K562 (cell line): ENCODE measurements at regions not wholly inside any gene's neighbourhood (a gene's known extent, or its start where the extent isn't known, plus 50 kb on each side); places are given as distances from the start of the nearest gene placed in this dataset.

Experiments used
- ATAC-seq: fragments of 200-7000 bp; cut with Tn5 transposase; 3 replicates; pipeline ENCODE4 v1.9.1; 2020; ENCODE audit warnings: moderate library complexity
- BruUV-seq: library from RNA; stranded (reverse); fragments of 400-500 nt; replicated peaks from 2 replicates; lab custom pipeline; 2021; lab: Mats Ljungman, UMichigan
- CTCF ChIA-PET: fragments of 300-600 bp; formaldehyde crosslinking; extraction: SDS; loops from one replicate; lab custom pipeline; 2021; ENCODE audit warnings: low intra/inter-chr PET ratio; lab: Yijun Ruan, JAX
- POLR2A ChIA-PET: fragments of 300-600, 350-650 bp; sonication (Branson Sonifier 250); formaldehyde crosslinking; extraction: SDS; loops from one replicate; lab custom pipeline; 2021; ENCODE audit warnings: antibody characterized with exemption, inconsistent platforms; lab: Yijun Ruan, JAX
- DNase-seq, 4 experiments: peaks; one replicate each; pipeline versions ENCODE4 v3.0.0 to v3.0.0-alpha.2; 2011 to 2018; ENCODE audit warnings: low spot score in 3 of 4, mixed read lengths in 3 of 4; ENCODE audit errors: extremely low read depth in 1 of 4
- FAIRE-seq: peaks from 2 replicates; lab custom pipeline; 2011; peaks lifted over from hg19 to GRCh38; lab: Jason Lieb, UNC
- H2AFZ ChIP-seq: 2 replicates; pipeline ENCODE4 v1.6.0; 2011; ENCODE audit warnings: low read depth, low read length, control low read depth, inconsistent platforms
- H3K27ac ChIP-seq: fragments of 200-600 bp; 3 replicates; pipeline ENCODE4 v1.8.0; 2011; ENCODE audit warnings: low read depth, mild to moderate bottlenecking, control low read depth, inconsistent platforms, low read length, moderate library complexity, mixed read lengths; ENCODE audit errors: extremely low read depth
- H3K27me3 ChIP-seq, 2 experiments: fragments of 300-600 bp in 1 of 2; 2 replicates in 1 of 2; 3 replicates in 1 of 2; pipeline versions ENCODE4 v1.6.0 to v1.8.0; 2011; ENCODE audit warnings: inconsistent platforms in 2 of 2, low read length in 2 of 2, mild to moderate bottlenecking in 1 of 2, mixed read lengths in 1 of 2, moderate library complexity in 1 of 2; ENCODE audit not compliant: control insufficient read depth in 2 of 2, insufficient read depth in 2 of 2
- H3K36me3 ChIP-seq: fragments of 300-600 bp; 3 replicates; pipeline ENCODE4 v1.8.0; 2011; ENCODE audit warnings: mild to moderate bottlenecking, low read length, inconsistent platforms; ENCODE audit not compliant: control insufficient read depth, insufficient read depth
- H3K4me1 ChIP-seq, 2 experiments: fragments of 200-600 bp in 1 of 2; replicated peaks in 1 of 2; 2 replicates in 1 of 2; 3 replicates in 1 of 2; pipeline versions ENCODE4 v1.5.1 to v1.8.0; 2011; ENCODE audit warnings: inconsistent platforms in 2 of 2, low read length in 2 of 2, mild to moderate bottlenecking in 1 of 2, mixed read lengths in 1 of 2, moderate library complexity in 1 of 2; ENCODE audit not compliant: control insufficient read depth in 2 of 2, insufficient read depth in 2 of 2
- H3K4me2 ChIP-seq: 2 replicates; pipeline ENCODE4 v1.6.1; 2011; ENCODE audit warnings: low read length, control low read depth, inconsistent platforms, mixed read lengths; ENCODE audit not compliant: insufficient read depth
- H3K4me3 ChIP-seq: fragments of 200-600 bp; sonication (generic), shearing (Covaris generic); 2 replicates; pipeline ENCODE4 v1.5.1; 2016; ENCODE audit warnings: control low read depth, inconsistent platforms
- H3K79me2 ChIP-seq: fragments of 200-600 bp; 3 replicates; pipeline ENCODE4 v1.8.0; 2011; ENCODE audit warnings: low read length, inconsistent platforms; ENCODE audit not compliant: control insufficient read depth, insufficient read depth
- H3K9ac ChIP-seq, 2 experiments: 2 replicates each; pipeline versions ENCODE4 v1.6.0 to v1.6.1; 2011; ENCODE audit warnings: low read depth in 2 of 2, low read length in 2 of 2, control low read depth in 1 of 2, inconsistent platforms in 1 of 2, mild to moderate bottlenecking in 1 of 2, mixed read lengths in 1 of 2; ENCODE audit not compliant: insufficient read depth in 1 of 2
- H3K9me1 ChIP-seq: one replicate; pipeline ENCODE4 v1.6.0; 2011; ENCODE audit warnings: inconsistent platforms, mild to moderate bottlenecking, low read length, moderate library complexity; ENCODE audit not compliant: control insufficient read depth, insufficient read depth
- H3K9me3 ChIP-seq: replicated peaks from 2 replicates; pipeline ENCODE4 v1.5.1; 2011; ENCODE audit warnings: low read depth, low read length, inconsistent platforms; ENCODE audit not compliant: control insufficient read depth, insufficient read depth
- H4K20me1 ChIP-seq: replicated peaks from 2 replicates; pipeline ENCODE4 v1.6.1; 2011; ENCODE audit warnings: low read length, inconsistent platforms, mixed read lengths; ENCODE audit not compliant: control insufficient read depth, insufficient read depth
- FIP1L1 ChIP-seq: fragments of 200-400 bp; formaldehyde crosslinking; IDR thresholded peaks from 2 replicates; pipeline ENCODE4 v1.6.1; 2018; ENCODE audit warnings: mild to moderate bottlenecking, low read depth, low read length; ENCODE audit not compliant: poor library complexity, severe bottlenecking
- RAD21 ChIP-seq, 2 experiments: fragments of 250-450 bp in 1 of 2; fragments of 450-650 bp in 1 of 2; sonication (Bioruptor Pico) in 1 of 2; formaldehyde crosslinking in 1 of 2; IDR thresholded peaks in 1 of 2; conservative IDR thresholded peaks in 1 of 2; 2 replicates each; pipeline versions ENCODE4 v1.4.0 to v1.8.0; 2020 to 2022; ENCODE audit warnings: mild to moderate bottlenecking in 2 of 2, moderate library complexity in 1 of 2
- RBFOX2 ChIP-seq: fragments of 200-400 bp; formaldehyde crosslinking; IDR thresholded peaks from 2 replicates; pipeline ENCODE4 v1.6.1; 2017; ENCODE audit warnings: low read depth, mild to moderate bottlenecking, low read length, moderate library complexity
- XRCC4 ChIP-seq: IDR thresholded peaks from one replicate; pipeline ENCODE4 v1.6.1; 2011; ENCODE audit not compliant: insufficient read depth, insufficient read length; ENCODE audit errors: extremely low read depth
- ZNF311 ChIP-seq: fragments of 250-450 bp; sonication (Bioruptor Pico); IDR thresholded peaks from 2 replicates; pipeline ENCODE4 v1.4.0; 2020; ENCODE audit warnings: mild to moderate bottlenecking, moderate library complexity
- WGBS: fragments of 100-300 bp; shearing (Covaris generic); methylation state at CpG from one replicate; pipeline ENCODE4 v1.1.6; 2016; ENCODE audit warnings: low coverage, mixed read lengths; ENCODE audit not compliant: insufficient coverage; ENCODE audit errors: missing lambda C conversion rate; 5-methylcytosine and 5-hydroxymethylcytosine counted together
- in situ Hi-C: fragments of 300-500 bp; cut with MboI; formaldehyde crosslinking; loops from 4 replicates; pipeline ENCODE4 v1.15.0; 2018; ENCODE audit warnings: inconsistent platforms, mixed read lengths
- intact Hi-C: fragments of 100-400 bp; cut with micrococcal nuclease; formaldehyde crosslinking; loops from 2 replicates; pipeline ENCODE4 v1.14.2; 2022
- TF ChIP-seq, protein P1 (sequence below), 3 experiments: fragments of 200-800 bp in 1 of 3; fragments of 250-450 bp in 1 of 3; fragments of 450-650 bp in 1 of 3; sonication (Bioruptor Pico) in 1 of 3; sonication (Bioruptor generic) in 1 of 3; formaldehyde crosslinking in 1 of 3; IDR thresholded peaks; 2 replicates each; pipeline versions ENCODE4 v1.6.1 to v1.8.0; 2016 to 2022; ENCODE audit warnings: mild to moderate bottlenecking in 2 of 3, missing genetic modification characterization in 2 of 3, missing compliant biosample characterization in 1 of 3, moderate library complexity in 1 of 3
- TF ChIP-seq, protein P2 (sequence below): fragments of 450-650 bp; formaldehyde crosslinking; IDR thresholded peaks from 2 replicates; pipeline ENCODE4 v1.4.0; 2020; ENCODE audit warnings: mild to moderate bottlenecking, moderate library complexity

DNA sequence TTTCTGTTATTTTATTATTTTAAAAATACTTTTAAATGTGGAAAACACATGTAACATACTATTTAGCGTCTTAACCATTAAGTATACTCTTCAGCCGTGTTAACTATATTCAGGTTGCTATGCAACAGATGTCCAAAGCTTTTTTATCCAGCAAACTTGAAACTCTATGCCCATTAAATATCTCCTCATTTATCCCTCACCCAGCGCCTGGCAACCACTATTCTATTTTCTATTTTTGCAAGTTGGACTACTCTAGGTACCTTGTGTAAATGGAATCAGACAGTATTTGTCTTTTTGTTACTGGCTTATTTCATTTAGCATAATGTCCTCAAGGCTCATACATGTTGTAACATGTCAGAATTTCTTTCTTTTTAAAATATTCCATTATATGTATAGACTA lies 174.6 kb downstream of the PCDH10 start:
- Histone ChIP-seq H3K4me3 (no peak overlapping the region), H3K9me1 (no peaks in the 10 kb centered on the region), H3K27ac (no peak overlapping the region), H2AFZ (no peak overlapping the region), H4K20me1 (no peaks in the 10 kb centered on the region), H3K4me1 (no peaks in the 10 kb centered on the region), H3K9ac (no peak overlapping the region), H3K27me3 (no peaks in the 10 kb centered on the region), H3K79me2 (no peaks in the 10 kb centered on the region), H3K4me2 (no peak overlapping the region), H3K9me3 (no peaks in the 10 kb centered on the region), H3K36me3 (no peaks in the 10 kb centered on the region; the same call in 2 of the 3 replicates)
- ATAC-seq = no peak
- BruUV-seq = no TSS peak
- FAIRE-seq = no peak
- WGBS = 7% methylated on average over 3 of the region's 3 CpGs
- DNase-seq = no peak
- TF ChIP-seq ZNF311 (CRISPR knock-in tag) (no peak), XRCC4 (no peak), RAD21 (CRISPR knock-in tag; conservative IDR thresholded peaks at IDR 0.05 in 1 of 2, IDR thresholded peaks at IDR 0.05 in 1 of 2) (no peak), RBFOX2 (no peak), FIP1L1 (no peak)
- TF ChIP-seq, protein P1, sequence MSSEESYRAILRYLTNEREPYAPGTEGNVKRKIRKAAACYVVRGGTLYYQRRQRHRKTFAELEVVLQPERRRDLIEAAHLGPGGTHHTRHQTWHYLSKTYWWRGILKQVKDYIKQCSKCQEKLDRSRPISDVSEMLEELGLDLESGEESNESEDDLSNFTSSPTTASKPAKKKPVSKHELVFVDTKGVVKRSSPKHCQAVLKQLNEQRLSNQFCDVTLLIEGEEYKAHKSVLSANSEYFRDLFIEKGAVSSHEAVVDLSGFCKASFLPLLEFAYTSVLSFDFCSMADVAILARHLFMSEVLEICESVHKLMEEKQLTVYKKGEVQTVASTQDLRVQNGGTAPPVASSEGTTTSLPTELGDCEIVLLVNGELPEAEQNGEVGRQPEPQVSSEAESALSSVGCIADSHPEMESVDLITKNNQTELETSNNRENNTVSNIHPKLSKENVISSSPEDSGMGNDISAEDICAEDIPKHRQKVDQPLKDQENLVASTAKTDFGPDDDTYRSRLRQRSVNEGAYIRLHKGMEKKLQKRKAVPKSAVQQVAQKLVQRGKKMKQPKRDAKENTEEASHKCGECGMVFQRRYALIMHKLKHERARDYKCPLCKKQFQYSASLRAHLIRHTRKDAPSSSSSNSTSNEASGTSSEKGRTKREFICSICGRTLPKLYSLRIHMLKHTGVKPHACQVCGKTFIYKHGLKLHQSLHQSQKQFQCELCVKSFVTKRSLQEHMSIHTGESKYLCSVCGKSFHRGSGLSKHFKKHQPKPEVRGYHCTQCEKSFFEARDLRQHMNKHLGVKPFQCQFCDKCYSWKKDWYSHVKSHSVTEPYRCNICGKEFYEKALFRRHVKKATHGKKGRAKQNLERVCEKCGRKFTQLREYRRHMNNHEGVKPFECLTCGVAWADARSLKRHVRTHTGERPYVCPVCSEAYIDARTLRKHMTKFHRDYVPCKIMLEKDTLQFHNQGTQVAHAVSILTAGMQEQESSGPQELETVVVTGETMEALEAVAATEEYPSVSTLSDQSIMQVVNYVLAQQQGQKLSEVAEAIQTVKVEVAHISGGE (CRISPR knock-in tag; IDR thresholded peaks at IDR 0.05) = no peak
- TF ChIP-seq, protein P2, sequence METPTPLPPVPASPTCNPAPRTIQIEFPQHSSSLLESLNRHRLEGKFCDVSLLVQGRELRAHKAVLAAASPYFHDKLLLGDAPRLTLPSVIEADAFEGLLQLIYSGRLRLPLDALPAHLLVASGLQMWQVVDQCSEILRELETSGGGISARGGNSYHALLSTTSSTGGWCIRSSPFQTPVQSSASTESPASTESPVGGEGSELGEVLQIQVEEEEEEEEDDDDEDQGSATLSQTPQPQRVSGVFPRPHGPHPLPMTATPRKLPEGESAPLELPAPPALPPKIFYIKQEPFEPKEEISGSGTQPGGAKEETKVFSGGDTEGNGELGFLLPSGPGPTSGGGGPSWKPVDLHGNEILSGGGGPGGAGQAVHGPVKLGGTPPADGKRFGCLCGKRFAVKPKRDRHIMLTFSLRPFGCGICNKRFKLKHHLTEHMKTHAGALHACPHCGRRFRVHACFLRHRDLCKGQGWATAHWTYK (CRISPR knock-in tag) = no peak
- ChIA-PET POLR2A (no interaction called here), CTCF (no interaction called here)
- in situ Hi-C loops = no loop called here
- intact Hi-C loops = no loop called here
